Spinal cord (tissue), 9 donors: ENCODE measurements at regions not wholly inside any gene's neighbourhood (a gene's known extent, or its start where the extent isn't known, plus 50 kb on each side); places are given as distances from the start of the nearest gene placed in this dataset.
A peak's percentile ranks its signal among the peaks of the same experiment; 100 is the strongest.

Experiments
- DNase-seq, 6 donors: peaks; one replicate each; pipeline versions ENCODE4 v3.0.0 to v3.0.0-alpha.2; 2013 to 2015; ENCODE audit warnings: low spot score in 6 of 6, low read depth in 4 of 6
- H3K27ac ChIP-seq: one replicate; pipeline ENCODE4 v1.5.1; 2013; ENCODE audit warnings: low read depth, low read length, control low read depth
- H3K27me3 ChIP-seq: one replicate; pipeline ENCODE4 v1.6.1; 2013; ENCODE audit warnings: low read length; ENCODE audit not compliant: control insufficient read depth, insufficient read depth
- H3K36me3 ChIP-seq: one replicate; pipeline ENCODE4 v1.6.1; 2013; ENCODE audit warnings: low read length; ENCODE audit not compliant: control insufficient read depth, insufficient read depth
- H3K4me1 ChIP-seq: one replicate; pipeline ENCODE4 v1.6.1; 2013; ENCODE audit warnings: low read length; ENCODE audit not compliant: control insufficient read depth, insufficient read depth
- H3K4me3 ChIP-seq: one replicate; pipeline ENCODE4 v1.5.1; 2013; ENCODE audit warnings: low read depth, low read length, control low read depth
- H3K9me3 ChIP-seq: one replicate; pipeline ENCODE4 v1.6.1; 2013; ENCODE audit warnings: low read length; ENCODE audit not compliant: control insufficient read depth, insufficient read depth
- WGBS: methylation state at CpG from one replicate; pipeline ENCODE4 v1.1.5; 2013; ENCODE audit warnings: missing lambda C conversion rate; ENCODE audit not compliant: insufficient coverage; 5-methylcytosine and 5-hydroxymethylcytosine counted together
- donor health status: healthy.

DNA sequence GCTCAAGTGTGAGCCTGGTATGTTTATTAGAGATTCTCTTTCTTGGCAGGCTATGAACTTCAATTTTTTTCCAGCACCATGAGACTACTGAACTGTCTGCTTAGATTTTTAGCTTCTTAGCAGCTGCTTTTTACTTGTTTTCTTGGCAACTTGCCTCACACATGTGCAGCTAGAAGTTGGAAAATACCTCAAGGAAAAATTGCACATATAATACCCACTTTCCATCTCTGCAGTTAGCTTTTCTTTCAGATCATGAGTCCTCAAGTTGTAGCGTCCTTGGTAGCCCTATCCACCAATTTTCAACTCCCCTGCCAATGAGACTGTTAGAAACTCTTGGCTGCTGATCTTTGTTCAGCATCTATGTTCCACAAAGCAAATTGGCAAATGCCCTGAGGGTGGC is 302.1 kb downstream of the HRH4 start:
- H3K4me3 ChIP-seq: no peak overlapping the region
- H3K27me3 ChIP-seq: no peaks in the 10 kb centered on the region
- peak in 2 of 6 donors; percentile 40 to 62 for DNase-seq
- H3K27ac ChIP-seq: no peak overlapping the region
- H3K4me1 ChIP-seq: no peaks in the 10 kb centered on the region
- H3K36me3 ChIP-seq: no peaks in the 10 kb centered on the region
- WGBS: 80% methylated on average over 1 of the region's 1 CpG
- peaks cover 1% of the 10 kb centered on the region for H3K9me3 ChIP-seq

DNA sequence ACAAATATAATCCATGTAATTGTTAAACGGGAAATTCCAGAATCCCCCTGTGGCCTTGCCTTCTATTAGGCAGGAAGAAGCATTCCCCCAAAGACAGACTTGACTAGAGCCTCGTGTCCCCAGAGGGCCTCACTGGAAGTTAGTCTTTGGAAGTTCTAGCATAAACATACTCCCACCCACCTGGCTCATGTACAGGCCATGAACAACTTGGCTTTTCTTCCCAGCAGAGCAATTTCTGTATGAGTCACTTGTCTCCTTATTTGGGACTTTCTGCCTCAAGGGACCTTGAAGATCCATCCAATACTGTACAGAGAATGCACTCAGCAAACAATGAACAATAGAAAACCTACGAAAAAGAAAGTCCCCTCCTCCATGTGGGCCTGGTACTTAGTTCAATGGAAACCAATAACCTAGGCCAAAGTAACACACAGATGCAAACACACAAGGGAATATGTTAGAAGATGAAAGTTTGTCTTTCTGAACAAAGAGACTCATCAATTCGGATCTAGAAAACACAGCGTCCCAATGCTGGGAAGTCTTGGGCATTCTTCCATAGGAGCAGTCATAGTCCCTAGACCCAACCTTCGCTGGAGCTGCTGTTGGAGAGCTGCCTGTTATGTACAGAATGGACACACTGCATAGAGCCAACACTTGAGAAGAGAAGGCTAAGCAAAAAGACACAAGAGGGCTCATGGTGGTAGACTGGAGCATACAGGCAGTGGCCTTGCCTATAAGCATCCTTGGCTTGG is 303.5 kb downstream of the HRH4 start:
- Histone ChIP-seq H3K4me1 (no peaks in the 10 kb centered on the region), H3K27ac (no peak overlapping the region), H3K36me3 (no peaks in the 10 kb centered on the region), H3K4me3 (no peak overlapping the region), H3K27me3 (no peaks in the 10 kb centered on the region), H3K9me3 (peaks cover 1% of the 10 kb centered on the region)
- peak in 1 of 6 donors; percentile 7 for DNase-seq
- WGBS: 75% methylated on average over 3 of the region's 6 CpGs

DNA sequence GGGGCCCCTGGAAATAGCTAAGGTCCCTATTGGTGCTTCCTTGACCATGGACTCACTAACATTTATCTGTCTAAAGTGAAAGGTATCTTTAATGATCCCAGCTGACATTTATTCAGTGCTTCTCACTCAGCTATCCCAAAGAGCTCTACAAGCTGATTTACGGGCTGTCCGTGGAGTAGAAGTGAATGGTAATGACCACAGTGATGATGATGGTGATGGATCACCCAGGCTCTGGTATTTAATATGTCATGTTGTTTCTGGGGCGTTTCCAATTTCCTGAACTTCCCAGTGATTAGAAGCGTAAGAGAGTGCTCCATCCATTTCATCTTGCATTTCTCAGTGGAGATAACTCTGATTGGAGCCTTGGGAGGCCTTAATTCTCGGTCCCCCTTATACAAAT is 304.3 kb downstream of the HRH4 start:
- H3K9me3 ChIP-seq: peaks cover 1% of the 10 kb centered on the region
- no peaks in the 10 kb centered on the region for H3K27me3 ChIP-seq
- no peak overlapping the region for H3K27ac ChIP-seq
- H3K4me1 ChIP-seq: no peaks in the 10 kb centered on the region
- H3K4me3 ChIP-seq: no peak overlapping the region
- H3K36me3 ChIP-seq: no peaks in the 10 kb centered on the region
- WGBS: 80% methylated on average over 2 of the region's 5 CpGs
- DNase-seq: peak in 1 of 6 donors; percentile 43

DNA sequence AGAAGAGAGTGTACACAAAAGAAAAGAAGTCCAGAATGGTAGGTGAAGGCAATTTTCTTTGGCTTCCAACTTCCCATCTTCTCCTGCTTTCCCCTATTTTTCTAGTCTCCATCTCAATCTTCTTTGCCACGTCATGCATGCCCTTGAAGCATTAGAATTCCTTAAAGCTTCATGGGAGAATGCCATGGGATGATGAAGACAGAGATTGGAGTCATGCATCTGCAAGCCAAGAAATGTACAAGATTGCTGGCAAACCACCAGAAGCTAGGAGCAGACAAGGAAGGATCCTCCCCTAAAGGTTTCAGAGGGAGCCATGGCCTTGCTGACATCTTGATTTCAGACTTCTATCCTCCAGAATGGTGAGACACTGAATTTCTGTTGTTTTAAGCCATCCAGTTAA is 305.9 kb downstream of the HRH4 start:
- H3K4me1 ChIP-seq: no peaks in the 10 kb centered on the region
- DNase-seq: no peak
- no CpG with 5 or more reads among the region's 1 CpG for WGBS
- no peaks in the 10 kb centered on the region for H3K36me3 ChIP-seq
- H3K4me3 ChIP-seq: no peak overlapping the region
- no peaks in the 10 kb centered on the region for H3K9me3 ChIP-seq
- H3K27ac ChIP-seq: no peak overlapping the region
- H3K27me3 ChIP-seq: no peaks in the 10 kb centered on the region

DNA sequence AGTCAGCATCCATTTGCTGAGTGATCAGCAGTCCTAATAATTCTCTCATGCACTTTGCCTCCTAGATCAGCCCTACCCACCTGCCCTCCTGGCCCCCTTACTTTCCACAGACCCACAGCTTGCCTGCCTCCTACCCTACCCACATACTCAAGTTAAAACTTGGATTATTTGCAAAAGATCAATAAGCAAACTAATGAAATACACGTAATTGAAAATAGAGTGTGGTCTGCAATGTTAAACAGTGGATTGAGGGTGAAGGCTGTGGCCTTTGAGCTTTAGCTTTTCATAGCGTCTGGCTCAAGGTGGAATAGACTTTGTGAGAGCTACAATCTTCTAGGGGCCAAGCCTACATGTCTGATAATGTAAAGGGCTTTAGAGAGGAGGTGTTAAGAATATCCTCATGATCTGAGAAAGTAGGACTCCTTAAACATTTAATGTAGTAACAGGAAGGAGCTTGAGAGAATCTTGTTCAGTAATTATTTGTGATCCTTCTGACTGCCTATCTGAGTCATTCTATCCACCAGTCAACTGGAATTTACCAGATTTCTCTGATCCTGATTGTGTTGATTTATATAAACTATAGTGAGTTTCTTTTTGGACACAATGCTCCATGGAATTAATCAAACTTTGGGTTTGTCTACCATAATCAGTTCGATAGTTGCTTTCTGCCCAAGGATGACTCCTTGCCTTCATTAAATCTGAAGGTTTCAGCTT is 310.0 kb downstream of the HRH4 start:
- H3K27ac ChIP-seq: no peak overlapping the region
- H3K36me3 ChIP-seq: no peaks in the 10 kb centered on the region
- H3K4me3 ChIP-seq: no peak overlapping the region
- 94% methylated on average over 2 of the region's 3 CpGs for whole genome bisulfite sequencing
- no peaks in the 10 kb centered on the region for H3K27me3 ChIP-seq
- H3K9me3 ChIP-seq: no peaks in the 10 kb centered on the region
- H3K4me1 ChIP-seq: no peaks in the 10 kb centered on the region
- no peak for DNase-seq

DNA sequence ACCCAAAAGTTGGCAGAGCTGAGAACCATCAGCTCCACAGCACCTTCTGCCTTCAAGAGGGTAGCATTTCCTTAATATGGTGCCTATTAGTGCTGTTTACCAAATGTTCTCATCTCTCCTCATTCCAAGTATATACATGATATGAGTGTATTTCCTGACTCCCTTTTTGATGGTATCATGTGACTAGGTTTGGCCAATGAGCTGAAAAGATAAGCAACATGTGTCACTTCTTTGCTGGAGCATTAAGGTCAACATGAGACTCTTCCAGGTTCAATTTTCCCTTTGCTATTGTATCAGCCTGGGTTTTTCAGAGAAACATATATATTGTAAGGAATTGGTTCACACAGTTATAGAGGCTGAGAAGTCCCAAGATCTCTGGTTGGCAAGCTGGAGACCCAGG is 310.9 kb downstream of the HRH4 start:
- no peak overlapping the region for H3K27ac ChIP-seq

DNA sequence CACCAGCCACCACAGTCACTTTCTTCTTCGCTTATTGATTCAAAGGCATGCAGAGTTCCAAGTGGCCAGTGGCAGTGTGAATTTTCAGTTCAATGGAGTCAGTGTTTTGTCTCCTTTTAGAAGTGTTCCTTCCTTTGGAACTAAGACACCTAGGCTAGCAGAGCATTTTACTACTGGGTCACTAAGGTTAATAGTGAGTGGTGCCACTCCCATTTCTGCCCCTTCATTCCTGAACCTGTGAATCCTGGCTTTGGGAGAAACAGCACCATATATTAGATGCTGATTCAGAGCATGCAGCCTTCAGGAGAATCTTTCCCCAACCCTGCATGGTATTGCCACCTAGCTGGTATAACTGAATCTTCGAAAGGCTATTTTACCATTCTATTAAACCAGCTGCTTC is 312.7 kb downstream of the HRH4 start:
- WGBS: no CpG with 5 or more reads among the region's 2 CpGs
- H3K27ac ChIP-seq: no peak overlapping the region

More for the DNA sequence above, 310.9 kb downstream of the HRH4 start:
- H3K9me3 ChIP-seq: no peaks in the 10 kb centered on the region
- H3K4me3 ChIP-seq: no peak overlapping the region
- H3K4me1 ChIP-seq: no peaks in the 10 kb centered on the region
- H3K27me3 ChIP-seq: no peaks in the 10 kb centered on the region
- DNase-seq: no peak
- no peaks in the 10 kb centered on the region for H3K36me3 ChIP-seq

DNA sequence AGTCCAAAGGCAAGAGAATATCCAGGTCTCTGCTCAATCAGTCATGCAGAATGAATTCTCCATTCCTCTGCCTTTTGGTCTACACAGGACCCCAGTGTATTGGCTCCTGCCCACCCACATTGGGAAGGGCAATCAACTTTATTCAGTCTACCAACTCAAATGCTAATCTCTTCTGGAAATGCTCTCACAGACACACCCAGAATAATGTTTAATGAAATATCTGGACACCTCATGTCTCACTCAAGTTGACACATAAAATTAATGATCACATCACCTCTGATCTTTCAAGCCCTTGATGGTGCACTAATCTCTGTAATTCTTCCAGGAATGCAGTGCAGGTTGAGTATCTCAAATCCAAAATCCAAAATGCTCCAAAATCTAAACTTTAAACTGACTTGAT is 315.6 kb downstream of the HRH4 start:
- Histone ChIP-seq H3K27ac (no peak overlapping the region), H3K4me1 (no peaks in the 10 kb centered on the region), H3K9me3 (no peaks in the 10 kb centered on the region), H3K36me3 (no peaks in the 10 kb centered on the region), H3K27me3 (no peaks in the 10 kb centered on the region), H3K4me3 (no peak overlapping the region)
- no peak for DNase-seq

More for the DNA sequence above, 312.7 kb downstream of the HRH4 start:
- H3K36me3 ChIP-seq: no peaks in the 10 kb centered on the region
- no peaks in the 10 kb centered on the region for H3K27me3 ChIP-seq
- no peak overlapping the region for H3K4me3 ChIP-seq
- no peaks in the 10 kb centered on the region for H3K4me1 ChIP-seq
- no peak for DNase-seq
- H3K9me3 ChIP-seq: no peaks in the 10 kb centered on the region

DNA sequence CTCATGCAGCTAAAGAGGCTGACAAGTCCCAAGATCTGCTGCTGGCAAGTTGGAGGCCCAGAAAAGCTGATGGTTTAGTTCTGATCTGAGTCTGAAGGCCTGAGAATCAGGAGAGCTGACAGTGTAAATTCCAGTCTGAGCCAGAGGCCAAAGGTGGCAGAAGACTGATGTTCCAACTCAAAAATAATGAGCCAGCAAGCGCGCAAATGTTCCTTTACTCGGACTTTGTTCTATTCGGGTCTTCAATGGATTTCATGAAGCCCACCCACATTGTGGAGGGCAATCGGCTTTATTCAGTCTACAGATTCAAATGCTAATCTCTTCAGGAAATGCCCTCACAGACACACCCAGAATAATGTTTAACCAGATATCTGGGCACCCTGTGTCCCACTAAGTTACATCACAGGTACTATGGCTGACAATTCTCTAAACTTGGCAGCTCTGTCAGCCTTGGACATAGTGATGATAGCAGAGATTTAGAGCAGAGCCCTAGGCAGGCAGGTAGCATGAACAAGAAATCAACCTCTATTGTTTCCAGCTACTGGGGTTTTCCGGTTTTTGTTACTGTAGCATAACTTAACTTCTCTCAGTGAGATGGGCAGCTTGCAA is 318.5 kb downstream of the HRH4 start:
- Histone ChIP-seq H3K4me3 (no peak overlapping the region), H3K27me3 (no peaks in the 10 kb centered on the region), H3K36me3 (no peaks in the 10 kb centered on the region), H3K9me3 (no peaks in the 10 kb centered on the region), H3K4me1 (no peaks in the 10 kb centered on the region), H3K27ac (no peak overlapping the region)
- DNase-seq: no peak
- 22% methylated on average over 5 of the region's 6 CpGs for WGBS

DNA sequence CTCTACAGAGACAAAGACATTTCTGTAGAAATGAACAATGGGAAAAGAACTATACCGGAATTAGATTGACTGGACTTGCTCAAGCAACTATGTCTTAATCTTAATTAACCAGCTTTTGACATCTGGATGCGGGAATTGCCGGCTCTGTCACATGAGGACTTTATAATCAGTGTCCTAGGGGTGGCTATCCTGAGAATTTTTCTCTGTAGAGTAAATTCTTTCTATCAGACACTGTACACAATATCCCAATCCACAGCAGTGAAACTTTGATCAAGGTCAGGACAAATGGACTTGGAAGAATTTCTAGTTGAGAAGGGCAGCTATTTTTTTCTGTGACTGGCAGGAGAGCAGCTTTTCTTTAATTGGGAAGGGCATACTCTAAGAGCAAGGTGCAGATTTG is 322.1 kb downstream of the HRH4 start:
- no peaks in the 10 kb centered on the region for H3K4me1 ChIP-seq
- H3K27ac ChIP-seq: no peak overlapping the region
- H3K4me3 ChIP-seq: no peak overlapping the region
- DNase-seq: no peak
- WGBS: no CpG with 5 or more reads among the region's 3 CpGs
- no peaks in the 10 kb centered on the region for H3K9me3 ChIP-seq
- H3K27me3 ChIP-seq: no peaks in the 10 kb centered on the region
- no peaks in the 10 kb centered on the region for H3K36me3 ChIP-seq
